Activated CD4-positive, alpha-beta T cell treated with anti-CD3 and anti-CD28 coated beads, Interleukin-10, Interleukin-2, amounts not matched to agents 100 ng/mL and 50 ng/mL, durations not matched to agents 16 hours and 8 hours (primary cell): ENCODE measurements at regions not wholly inside any gene's neighbourhood (a gene's known extent, or its start where the extent isn't known, plus 50 kb on each side); places are given as distances from the start of the nearest gene placed in this dataset.
"Not testable (repeated sequence)": the region's sequence is repeated elsewhere in the genome, so short reads cannot be mapped to it uniquely, and the experiment has no call there.

Experiments used
- DNase-seq: peaks from one replicate; pipeline ENCODE4 v3.0.0-alpha.2; 2020

DNA sequence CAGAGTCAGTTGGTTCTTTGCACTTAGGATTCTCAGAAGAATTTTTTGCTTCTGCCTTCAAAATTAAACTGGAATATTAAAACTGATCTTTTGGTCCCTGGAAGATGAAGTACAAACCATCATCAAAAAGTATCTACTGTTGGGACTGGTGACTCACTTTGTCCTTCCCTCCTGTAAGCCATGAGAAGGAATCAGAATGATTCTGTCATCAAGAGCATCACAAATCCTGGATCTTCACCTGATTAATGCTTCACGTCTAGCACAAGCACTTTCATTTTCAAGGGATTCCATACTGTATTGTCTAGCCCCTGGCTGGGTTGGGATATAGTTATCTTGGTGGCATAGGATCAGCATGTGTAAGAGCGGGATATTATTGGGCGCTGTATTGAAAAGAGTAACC is 69.3 kb upstream of the CYP1B1 start:
- DNase-seq: no peak

DNA sequence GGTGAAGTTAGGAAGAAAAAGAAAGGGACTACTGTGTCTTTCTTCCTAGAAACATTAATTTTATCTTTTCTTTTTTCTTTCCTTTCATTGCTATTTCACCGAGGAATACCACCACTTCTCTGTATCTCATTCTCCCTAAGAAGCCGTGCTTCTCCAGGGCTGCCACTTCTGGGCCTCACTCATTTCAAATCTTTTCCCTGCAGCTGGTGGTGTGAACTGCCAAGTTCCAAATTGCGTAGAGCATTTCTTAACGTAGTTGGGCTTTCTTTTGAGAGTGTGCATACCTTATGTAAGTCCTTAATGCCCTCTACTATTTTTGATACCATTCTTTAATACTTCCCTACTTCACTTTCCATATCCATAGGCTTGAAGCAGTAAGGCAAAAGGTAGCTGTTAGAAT is 66.7 kb upstream of the CYP1B1 start:
- DNase-seq: no peak

DNA sequence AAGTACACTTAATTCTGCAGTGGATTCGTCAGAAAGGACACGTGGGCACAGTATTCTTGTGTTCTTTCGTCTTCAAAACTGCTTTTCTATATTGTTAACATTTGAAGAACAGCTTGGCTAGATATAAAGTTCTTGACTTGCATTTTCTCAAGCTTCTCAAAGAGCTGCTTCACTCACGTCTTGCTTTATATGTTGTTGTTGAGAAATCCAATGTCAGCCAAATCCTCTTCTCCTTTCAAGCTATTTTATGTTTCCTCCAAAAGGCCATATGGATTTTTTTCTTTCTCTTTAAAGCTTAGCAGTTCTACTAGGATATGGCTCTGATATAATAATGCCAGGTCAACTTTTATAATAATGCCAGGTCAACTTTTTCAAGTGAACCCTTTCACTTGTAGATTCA is 65.5 kb upstream of the CYP1B1 start:
- no peak for DNase-seq

DNA sequence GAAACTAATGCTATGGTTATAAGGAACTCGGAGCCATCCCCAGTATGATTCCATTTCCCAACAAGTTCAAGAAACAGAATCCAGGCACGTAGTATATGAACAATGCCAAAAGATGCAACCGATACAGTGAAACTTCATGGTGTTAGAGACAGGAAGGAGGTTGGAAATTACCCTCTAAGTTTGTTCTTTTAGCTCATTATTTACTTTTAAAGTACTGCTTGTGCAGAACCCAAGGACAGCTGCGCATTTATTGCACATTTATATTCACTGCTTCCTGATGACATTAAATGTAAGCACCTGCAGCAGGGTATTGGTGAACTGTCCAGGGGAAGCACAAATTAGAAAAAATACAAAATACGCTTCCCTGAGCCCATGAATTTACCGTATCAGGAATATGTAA is 63.0 kb upstream of the CYP1B1 start:
- no peak for DNase-seq

DNA sequence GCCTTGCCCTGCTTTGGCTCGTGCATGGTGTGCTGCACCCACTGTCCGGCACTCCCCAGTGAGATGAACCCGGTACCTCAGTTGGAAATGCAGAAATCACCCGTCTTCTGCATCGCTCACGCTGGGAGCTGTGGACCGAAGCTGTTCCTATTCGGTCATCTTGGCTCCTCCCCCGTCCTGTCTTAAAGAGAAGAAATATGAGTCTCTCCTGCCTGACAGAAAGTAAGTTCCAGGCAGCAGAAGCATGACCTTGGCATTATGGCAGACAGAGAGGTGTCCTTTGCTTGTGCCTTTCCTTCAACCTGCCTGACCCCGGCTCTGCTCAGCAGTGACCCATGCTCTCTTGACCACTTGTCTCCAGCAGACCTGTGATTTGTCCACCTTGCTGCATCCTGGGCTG is 62.5 kb upstream of the CYP1B1 start:
- no peak for DNase-seq

DNA sequence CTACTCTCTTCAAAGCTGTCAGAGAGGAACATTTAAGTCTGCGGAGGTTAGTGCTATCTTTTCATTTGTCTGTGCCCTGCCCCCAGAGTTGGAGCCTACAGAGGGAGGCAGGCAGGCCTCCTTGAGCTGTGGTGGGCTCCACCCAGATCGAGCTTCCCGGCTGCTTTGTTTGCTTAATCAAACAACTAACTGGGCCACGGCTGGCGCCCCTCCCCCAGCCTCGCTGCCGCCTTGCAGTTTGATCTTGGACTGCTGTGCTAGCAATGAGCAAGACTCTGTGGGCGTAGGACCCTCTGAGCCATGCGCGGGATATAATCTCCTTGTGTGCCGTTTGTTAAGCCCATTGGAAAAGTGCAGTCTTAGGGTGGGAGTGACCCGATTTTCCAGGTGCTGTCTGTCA is 62.0 kb upstream of the CYP1B1 start:
- not testable (repeated sequence) for DNase-seq

DNA sequence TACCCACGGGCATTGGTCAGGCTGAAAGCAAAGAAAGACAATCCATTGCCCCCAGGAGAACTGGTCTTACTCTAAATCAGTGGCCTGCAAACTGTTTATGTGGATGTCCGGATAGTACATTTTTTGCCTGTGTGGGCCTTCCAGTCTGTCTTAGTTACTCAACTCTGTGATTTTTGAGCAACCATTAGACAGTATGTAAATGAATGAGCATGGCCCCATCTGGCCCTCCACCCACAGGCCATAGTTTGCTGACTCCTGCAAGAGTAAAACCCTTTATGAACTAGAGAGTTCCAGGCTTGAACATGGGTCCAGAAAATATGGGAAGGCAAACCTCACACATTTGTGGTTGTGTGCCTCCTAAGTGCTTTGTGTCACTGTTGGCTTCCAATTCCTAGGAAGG is 55.7 kb upstream of the CYP1B1 start:
- no peak for DNase-seq

DNA sequence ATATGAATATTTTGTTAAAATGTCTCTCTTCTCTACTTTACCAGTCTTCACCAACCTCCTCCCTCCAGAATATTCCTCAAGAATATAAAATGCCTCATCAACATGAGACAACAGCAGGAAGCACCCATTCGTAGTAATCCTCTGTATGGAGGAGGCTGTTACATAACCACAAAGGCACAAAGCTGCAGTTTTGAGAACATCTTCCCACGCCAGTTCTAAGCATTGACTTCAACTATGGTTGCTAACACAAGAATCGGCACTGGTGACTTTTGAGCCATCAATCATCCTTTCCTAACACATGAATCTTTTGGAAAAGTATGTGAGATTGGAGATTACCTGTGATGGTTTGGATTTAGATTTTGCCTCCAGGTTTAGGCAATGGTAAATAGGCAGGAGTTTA is 54.9 kb upstream of the CYP1B1 start:
- no peak for DNase-seq

DNA sequence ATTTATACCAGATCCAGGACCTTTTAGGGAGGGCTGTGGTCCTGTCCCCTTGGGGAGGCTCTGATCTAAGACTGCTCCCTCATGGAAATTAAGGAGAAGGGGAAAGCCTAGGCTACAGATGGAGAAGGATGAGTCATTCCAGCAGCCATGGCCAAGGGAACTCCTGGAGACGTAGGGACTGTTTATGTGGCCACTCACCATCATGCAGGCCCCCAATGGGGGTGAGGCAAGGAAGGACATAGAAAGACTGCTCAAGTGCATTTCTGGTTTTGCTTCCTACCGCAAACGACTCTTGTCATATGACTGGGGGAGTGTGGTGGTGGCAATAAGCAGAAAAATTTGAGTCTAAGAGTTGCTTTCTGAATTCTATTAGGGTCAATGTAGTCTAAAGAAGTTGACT is 54.0 kb upstream of the CYP1B1 start:
- no peak for DNase-seq

DNA sequence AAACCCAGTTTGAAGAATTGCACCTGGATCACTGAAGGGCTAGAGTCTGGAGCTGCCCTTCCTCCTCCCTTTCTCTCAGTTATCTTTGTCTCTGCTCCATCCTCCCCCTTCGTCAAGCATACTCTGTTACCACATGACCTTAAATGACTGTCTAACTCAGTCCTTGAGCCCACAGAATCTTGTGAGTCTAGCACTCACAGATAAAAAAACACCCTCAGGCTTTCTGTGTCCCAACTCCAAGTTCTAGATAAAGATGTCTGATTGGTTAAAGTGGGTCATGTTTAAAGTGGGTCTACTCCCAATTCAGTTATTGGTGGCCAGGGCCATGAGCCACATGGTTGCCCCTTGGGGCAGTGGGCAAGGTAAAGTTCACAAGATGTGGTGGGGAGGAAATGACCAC is 53.5 kb upstream of the CYP1B1 start:
- DNase-seq: no peak

DNA sequence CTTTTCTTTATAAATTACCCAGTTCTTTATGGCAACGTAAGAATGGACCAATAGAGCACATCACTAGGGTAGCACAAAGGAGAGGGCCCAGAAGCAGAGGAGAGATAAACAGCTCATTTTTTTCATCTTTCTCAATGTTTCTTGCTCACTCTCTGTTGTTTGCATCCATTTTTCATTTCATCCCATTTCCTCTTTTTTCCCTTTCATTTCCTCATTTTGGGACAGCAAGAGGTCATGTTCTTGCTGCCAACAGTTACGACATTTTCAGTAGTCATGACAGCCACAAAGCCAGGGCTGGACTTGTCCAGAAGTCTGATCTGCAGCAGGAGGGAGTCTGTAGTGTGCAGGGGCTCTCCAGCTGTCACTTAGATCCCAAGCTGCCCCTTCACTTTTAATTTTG is 52.7 kb upstream of the CYP1B1 start:
- no peak for DNase-seq

DNA sequence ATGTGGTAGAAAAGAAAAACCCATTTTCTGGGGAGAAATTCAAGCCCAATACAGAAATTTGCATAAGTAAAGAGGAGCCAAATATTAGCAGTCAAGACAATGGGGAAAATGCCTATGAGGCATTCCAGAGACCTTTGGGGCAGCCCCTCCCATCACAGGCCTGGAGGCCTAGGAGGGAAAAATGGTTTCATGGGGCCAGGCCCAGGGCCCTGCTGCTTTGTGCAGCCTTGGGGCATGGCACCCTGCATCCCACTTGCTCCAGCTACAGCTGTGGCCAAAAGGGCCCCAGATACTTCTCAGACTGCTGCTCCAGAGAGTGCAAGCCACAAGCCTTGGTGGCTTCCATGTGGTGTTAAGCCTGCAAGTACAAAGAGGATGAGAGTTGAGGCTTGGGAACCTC is 51.3 kb upstream of the CYP1B1 start:
- no peak for DNase-seq

DNA sequence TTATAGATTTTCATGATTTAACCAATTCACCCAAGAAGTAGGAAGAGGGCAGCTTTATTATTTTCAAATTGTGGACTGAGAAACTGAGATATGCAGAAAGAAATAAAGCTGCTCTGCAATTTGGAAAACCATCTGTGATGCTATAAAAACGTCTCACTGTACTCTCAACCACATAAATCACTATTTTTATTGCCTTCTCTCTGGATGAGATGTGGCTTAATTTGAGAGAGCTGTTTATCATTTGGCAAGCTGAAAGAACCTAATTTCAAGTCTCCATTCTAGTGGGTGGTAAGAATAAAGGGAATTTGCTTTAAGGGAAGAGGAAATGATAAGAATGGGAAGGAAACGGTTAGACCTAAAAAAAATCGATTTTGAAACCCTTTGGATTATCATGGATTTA is 49.9 kb upstream of the CYP1B1 start:
- no peak for DNase-seq
